Dermis microvascular lymphatic vessel endothelial cell (primary cell): ENCODE measurements at regions not wholly inside any gene's neighbourhood (a gene's known extent, or its start where the extent isn't known, plus 50 kb on each side); places are given as distances from the start of the nearest gene placed in this dataset.
"Not testable (repeated sequence)": the region's sequence is repeated elsewhere in the genome, so short reads cannot be mapped to it uniquely, and the experiment has no call there.

ENCODE experiments used
- DNase-seq, 2 donors: peaks; one replicate each; pipeline versions ENCODE4 v3.0.0 to v3.0.0-alpha.2; 2010; ENCODE audit warnings: low read depth in 2 of 2

DNA sequence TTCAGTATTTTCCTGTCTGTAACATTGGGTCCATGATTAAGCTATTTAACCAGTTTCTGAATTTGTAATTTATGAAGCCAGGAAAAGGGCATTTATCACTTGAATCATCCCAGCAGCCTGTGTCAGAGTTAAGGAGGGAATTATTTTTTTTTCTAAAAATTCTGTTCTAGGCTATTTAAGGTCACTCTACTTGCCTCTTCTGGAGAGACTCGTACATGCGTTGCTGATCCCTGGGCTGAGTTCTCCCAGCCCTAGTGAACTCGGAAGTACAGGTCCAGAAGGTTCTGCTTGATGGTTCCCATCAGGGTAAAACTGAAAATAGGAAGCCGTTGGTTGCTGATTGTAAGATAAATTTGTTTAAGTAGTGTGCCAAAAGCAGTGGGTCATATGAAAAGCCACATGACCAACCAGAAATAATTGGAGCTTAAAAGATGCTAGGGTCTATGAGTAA lies 90.7 kb downstream of the GPR88 start:
- no peak for DNase-seq

DNA sequence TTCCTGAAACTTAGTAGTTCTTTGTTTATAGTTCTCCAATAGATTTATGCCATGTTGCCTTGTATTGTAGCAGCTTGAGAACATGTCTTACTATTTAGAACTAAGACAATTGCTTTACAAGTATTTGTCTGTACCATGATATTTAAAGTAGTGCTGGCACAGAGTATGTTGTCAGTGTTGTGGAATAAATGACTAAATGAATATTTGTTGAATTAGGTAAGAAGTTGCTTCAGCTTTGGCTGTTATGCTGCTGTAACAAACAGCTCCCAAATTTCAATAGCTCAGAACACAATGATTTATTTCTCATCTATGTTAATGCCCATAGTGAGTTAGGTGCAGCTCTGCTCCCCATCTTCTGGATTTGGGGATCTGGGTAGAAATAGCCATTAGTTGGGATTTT lies 90.2 kb upstream of the VCAM1 start:
- DNase-seq, result no peak

DNA sequence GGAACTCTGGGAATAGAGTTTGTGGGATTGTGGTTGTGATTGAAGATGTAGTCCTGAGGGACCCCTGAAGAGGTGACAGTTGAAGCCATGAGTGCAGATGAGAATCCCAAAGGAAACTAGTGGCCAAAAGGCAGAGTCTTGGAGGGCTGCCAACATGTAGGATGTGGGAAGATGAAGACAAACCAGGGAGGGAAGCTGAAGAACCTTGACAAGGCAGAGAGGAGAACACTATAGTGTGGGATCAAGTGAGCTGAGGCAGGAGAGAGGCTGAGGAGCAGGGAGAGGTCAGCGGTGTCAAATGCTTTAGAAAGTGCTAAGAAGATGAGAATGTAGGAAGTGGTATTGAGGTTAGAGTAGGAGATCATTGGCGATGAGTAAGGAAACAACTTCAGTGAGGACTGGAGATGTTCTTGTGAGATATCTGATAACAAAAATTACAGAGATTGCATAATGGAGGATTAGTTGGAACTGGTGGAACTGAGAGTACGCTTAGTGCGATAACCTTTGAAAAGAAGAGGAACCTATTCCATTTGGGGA lies 88.5 kb upstream of the VCAM1 start:
- peak in 1 of 2 donors; percentile 24 for DNase-seq

DNA sequence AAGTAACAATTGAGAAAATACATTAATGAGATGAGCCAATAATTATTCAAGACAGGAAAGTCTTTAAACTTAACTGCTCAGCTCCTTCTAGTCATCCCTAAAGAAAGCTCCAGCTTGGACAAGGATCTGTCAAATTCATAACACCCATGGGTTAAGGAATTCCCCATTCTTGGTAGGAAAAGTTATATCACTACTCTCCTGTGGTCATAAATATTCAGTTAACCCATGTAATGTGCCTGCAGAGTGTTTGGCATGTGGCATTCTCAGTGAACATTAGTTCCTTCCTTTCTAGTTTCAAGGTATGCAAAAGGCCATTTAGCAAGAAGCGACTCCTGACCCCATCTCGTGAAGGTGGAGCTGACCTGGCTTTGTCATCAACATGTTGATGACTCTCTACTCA lies 76.7 kb upstream of the VCAM1 start:
- no peak for DNase-seq

DNA sequence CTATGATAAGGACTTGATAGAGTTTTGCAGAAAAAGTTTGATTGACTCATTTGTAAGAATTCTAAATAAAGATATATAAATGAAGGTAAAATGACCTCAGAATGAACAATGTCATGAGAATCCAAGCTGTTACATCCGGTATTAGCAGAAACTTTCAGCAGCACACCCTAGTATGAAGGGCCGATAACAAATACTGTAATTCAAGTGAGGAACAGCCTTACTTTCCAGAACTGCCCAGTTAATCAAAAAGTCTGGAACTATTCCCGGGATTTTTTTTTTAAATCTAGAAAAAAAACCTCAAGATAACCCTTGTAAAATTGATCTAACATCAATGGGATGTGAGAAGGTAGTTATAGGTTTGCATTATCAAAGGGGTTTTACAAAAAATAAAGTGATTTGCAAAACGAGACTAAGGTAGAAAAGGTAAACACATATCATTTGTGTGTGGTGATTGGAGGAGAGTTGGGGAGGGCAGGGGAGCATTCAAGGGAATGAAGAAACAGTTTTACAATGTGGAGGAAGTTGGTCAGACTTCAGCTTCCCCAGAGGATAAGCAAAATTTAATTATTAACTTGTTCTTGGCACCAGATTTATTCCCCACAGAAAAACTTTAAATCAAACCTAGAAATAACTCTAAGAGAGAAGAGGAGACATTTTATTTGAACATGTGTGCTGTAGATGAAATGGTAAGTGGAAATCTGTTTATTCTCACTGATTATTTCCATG lies 75.9 kb upstream of the VCAM1 start:
- DNase-seq, result no peak

DNA sequence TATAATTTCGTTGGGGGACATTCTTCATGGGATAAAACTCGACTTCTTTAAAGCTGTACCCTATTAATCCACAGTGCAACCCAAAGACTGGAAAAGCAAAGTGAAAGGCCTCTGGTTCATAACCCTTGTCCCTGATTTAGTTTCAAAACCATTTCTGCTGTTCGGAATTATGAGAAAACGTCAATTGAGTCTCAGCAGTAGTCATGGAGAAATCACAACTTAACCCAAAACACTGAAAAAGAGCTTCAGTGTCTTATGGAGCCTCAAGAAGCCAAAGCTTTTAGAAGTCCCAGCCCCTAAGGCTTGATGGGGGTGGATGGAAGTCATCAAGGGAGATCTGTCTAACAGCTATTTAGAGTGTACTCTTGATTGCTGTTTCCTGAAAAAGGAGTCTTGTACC lies 73.5 kb upstream of the VCAM1 start:
- DNase-seq, result no peak

DNA sequence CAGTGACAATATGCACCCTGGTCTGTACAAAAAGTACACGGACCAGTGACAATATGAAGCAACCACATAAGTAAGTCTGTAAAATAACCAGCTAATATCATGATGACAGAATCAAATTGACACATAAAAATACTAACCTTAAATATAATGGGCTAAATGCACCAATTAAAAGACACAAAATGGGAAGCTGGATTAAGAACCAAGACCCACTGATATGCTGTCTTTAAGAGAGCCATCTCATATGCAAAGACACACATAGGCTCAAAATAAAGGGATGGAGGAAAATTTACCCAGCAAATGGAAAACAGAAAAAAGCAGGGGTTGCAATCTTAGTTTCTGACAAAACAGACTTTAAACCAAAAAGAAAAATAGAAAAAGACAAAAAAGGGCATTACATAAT lies 70.4 kb upstream of the VCAM1 start:
- DNase-seq, result no peak

DNA sequence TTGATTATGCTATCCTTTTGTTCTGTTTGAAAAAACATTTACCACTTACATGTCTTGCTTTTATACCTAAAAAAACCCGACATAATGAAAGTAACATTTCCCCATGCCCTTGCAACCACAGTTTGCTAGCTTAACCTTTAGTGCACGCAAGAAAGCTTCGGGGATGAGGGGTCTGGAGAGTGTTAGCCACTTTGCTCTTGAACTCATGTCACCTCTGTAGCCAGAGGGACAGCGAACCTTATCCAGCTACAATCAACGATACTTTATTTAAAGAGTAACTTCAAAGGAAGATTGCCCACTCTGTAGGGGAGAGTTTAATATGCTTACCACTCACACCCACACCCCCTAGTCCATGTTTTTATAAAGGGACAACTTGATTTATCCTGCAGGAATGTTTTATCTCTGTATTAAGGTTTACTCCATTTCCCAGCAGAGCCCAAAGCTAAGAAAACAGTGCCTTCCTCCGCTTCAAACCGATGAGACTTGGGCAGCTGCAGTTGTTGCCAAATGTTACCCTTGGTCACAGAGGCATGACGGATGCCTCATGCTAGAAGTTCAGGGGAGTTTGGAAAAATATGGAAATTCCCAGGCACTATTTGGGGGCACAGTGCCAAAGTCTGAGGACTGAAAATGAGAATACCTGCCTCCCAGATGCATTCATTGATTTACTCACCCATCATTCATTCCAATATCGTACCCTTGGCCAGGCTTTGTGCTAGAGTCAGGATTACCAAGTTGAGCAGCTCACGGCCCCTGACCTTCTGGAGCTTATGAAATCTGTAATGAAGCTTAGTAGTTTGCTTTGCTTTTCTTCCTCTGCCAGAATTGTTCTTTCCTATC lies 61.4 kb upstream of the VCAM1 start:
- DNase-seq, result peak in 1 of 2 donors; percentile 12

DNA sequence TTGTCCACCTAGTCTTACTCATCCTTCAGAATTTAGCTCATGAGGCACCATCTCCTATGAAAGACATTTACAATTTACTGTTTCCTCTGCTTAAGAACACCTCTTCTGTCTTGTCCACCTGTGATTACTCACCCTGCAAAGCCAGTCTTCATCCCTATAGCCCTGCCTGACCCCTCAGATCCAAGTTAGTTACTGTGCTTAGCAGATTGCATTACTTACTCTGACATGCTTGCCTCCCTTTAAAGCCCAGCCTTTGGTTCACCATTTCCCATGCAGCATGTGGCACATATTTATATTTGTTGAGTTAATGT lies 60.9 kb upstream of the VCAM1 start:
- no peak for DNase-seq

DNA sequence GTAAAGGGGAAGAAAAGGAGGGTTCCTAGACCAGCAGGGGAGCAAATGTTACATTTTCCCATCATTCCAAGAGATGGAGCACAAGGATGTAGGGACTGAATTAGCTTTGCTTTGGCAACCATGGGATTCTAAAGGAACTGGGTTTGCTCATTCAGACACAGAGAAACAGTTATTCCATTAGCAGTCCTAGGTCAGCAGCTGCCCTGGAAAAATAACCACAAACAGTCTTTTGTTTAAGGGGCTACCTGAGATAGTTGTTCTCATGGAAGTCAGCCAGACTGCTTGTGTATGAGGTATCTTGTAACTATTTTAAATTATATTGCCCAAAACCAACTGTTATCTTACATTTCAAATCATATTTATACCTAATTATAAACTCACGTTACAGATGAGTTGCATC lies 58.4 kb upstream of the VCAM1 start:
- no peak for DNase-seq

DNA sequence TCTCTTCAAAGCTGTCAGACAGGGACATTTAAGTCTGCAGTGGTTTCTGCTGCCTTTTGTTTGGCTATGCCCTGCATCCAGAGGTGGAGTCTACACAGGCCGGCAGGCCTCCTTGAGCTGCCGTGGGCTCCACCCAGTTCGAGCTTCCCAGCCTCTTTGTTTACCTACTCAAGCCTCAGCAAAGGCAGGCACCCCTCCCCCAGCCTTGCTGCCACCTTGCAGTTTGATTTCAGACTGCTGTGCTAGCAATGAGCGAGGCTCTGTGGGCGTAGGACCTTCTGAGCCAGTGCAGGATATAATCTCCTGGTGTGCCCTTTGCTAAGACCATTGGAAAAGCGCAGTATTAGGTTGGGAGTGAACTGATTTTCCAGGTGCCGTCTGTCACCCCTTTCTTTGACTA lies 51.0 kb upstream of the VCAM1 start:
- DNase-seq, result not testable (repeated sequence)
